RWPE1 (cell line): ENCODE measurements at regions not wholly inside any gene's neighbourhood (a gene's known extent, or its start where the extent isn't known, plus 50 kb on each side); places are given as distances from the start of the nearest gene placed in this dataset.

ENCODE experiments used
- CTCF ChIA-PET: fragments of 350-600 bp; sonication (Branson Sonifier 250); formaldehyde crosslinking; extraction: SDS; loops from one replicate; lab custom pipeline; 2021; lab: Yijun Ruan, JAX
- POLR2A ChIA-PET: fragments of 400-600 bp; formaldehyde crosslinking; extraction: SDS; loops from one replicate; lab custom pipeline; 2020; ENCODE audit warnings: antibody characterized with exemption; ENCODE audit not compliant: low non-redundant PET; lab: Yijun Ruan, JAX
- DNase-seq: peaks from one replicate; pipeline ENCODE4 v3.0.0; 2012; ENCODE audit warnings: low spot score
- H3K27ac ChIP-seq: fragments of 450-650 bp; 2 replicates; pipeline ENCODE4 v1.5.1; 2017
- CTCF ChIP-seq: fragments of 450-650 bp; conservative IDR thresholded peaks from 2 replicates; pipeline ENCODE4 v1.5.1; 2017; ENCODE audit warnings: low read depth, mild to moderate bottlenecking

GRCh38 chr12:93944911-93945310 lies 203.5 kb upstream of the PLXNC1 start:
- ChIA-PET CTCF (no interaction called here), POLR2A (no interaction called here)
- TF ChIP-seq CTCF, result no peak
- H3K27ac ChIP-seq, result no peak overlapping the region
- DNase-seq, result no peak

- no peak for TF ChIP-seq CTCF
- POLR2A ChIA-PET, result no interaction called here
- H3K27ac ChIP-seq, result no peak overlapping the region
- DNase-seq, result peak; percentile 21
- CTCF ChIA-PET, result no interaction called here
Observed at GRCh38 chr12:93946542-93947150, 201.7 kb upstream of the PLXNC1 start.

- CTCF ChIA-PET, result no interaction called here
- no peak overlapping the region for H3K27ac ChIP-seq
- no peak for DNase-seq
- no peak for TF ChIP-seq CTCF
- POLR2A ChIA-PET, result no interaction called here
Observed at GRCh38 chr12:93947486-93947885, 200.9 kb upstream of the PLXNC1 start.

- DNase-seq, result no peak
- CTCF ChIA-PET, result no interaction called here
- POLR2A ChIA-PET, result no interaction called here
- no peak for TF ChIP-seq CTCF
- H3K27ac ChIP-seq, result no peak overlapping the region
Observed at GRCh38 chr12:93950311-93950710, 198.1 kb upstream of the PLXNC1 start.

GRCh38 chr12:93954166-93955112 lies 193.9 kb upstream of the PLXNC1 start:
- TF ChIP-seq CTCF, result no peak
- DNase-seq, result no peak
- no peak overlapping the region for H3K27ac ChIP-seq
- CTCF ChIA-PET, result interaction anchor here (0.7 kb wide), 2 partner anchors 102 to 317 kb away, joined by 3 to 4 read pairs; no protein-coding TSS in a partner anchor
- POLR2A ChIA-PET, result no interaction called here

- no peak for DNase-seq
- no peak overlapping the region for H3K27ac ChIP-seq
- ChIA-PET CTCF (interaction anchor here (0.5 kb wide), 1 partner anchor 195 kb away, joined by 3 read pairs; no protein-coding TSS in a partner anchor), POLR2A (no interaction called here)
- TF ChIP-seq CTCF, result no peak
Observed at GRCh38 chr12:93956551-93956950, 191.8 kb upstream of the PLXNC1 start.
